CD4-positive, alpha-beta T cell (primary cell): ENCODE measurements at regions not wholly inside any gene's neighbourhood (a gene's known extent, or its start where the extent isn't known, plus 50 kb on each side); places are given as distances from the start of the nearest gene placed in this dataset.
A peak's percentile ranks its signal among the peaks of the same experiment; 100 is the strongest.

Experiments
- ATAC-seq: fragments of 200-7000 bp; cut with Tn5 transposase; one replicate; pipeline ENCODE4 v1.10.0; 2022; ENCODE audit warnings: mild to moderate bottlenecking; ENCODE audit not compliant: poor library complexity
- CTCF ChIA-PET: fragments of 350-600 bp; sonication (Branson Sonifier 250); formaldehyde crosslinking; loops from one replicate; lab custom pipeline; 2021; ENCODE audit warnings: antibody characterized with exemption, inconsistent platforms; lab: Charles Lee
- POLR2A ChIA-PET: fragments of 350-600 bp; sonication (Branson Sonifier 250); formaldehyde crosslinking; loops from one replicate; lab custom pipeline; 2021; ENCODE audit warnings: antibody characterized with exemption, inconsistent platforms; lab: Charles Lee
- DNase-seq, 14 experiments: peaks; one replicate each; pipeline ENCODE4 v3.0.0-alpha.2; 2013 to 2020; ENCODE audit warnings: mixed read lengths in 2 of 14
- H3K27ac ChIP-seq, 2 donors: one replicate each; pipeline versions ENCODE4 v1.5.1 to v1.7.0; 2013; ENCODE audit warnings: low read length in 2 of 2, low read depth in 1 of 2, mild to moderate bottlenecking in 1 of 2
- H3K27me3 ChIP-seq, 2 experiments: 1 replicate in 1 of 2; 2 replicates in 1 of 2; pipeline versions ENCODE4 v1.6.1 to v1.7.0; 2013; ENCODE audit warnings: low read length in 2 of 2, control low read depth in 1 of 2, mild to moderate bottlenecking in 1 of 2, moderate library complexity in 1 of 2; ENCODE audit not compliant: insufficient read depth in 2 of 2, control insufficient read depth in 1 of 2
- H3K36me3 ChIP-seq: one replicate; pipeline ENCODE4 v1.6.1; 2013; ENCODE audit warnings: low read length, control low read depth; ENCODE audit not compliant: insufficient read depth
- H3K4me1 ChIP-seq: one replicate; pipeline ENCODE4 v1.6.1; 2013; ENCODE audit warnings: low read length, control low read depth; ENCODE audit not compliant: insufficient read depth
- H3K4me3 ChIP-seq: one replicate; pipeline ENCODE4 v1.5.1; 2013; ENCODE audit warnings: mild to moderate bottlenecking, low read length, moderate library complexity
- H3K9me3 ChIP-seq, 2 experiments: 1 replicate in 1 of 2; 2 replicates in 1 of 2; pipeline versions ENCODE4 v1.6.1 to v1.7.0; 2013; ENCODE audit warnings: low read length in 2 of 2, mild to moderate bottlenecking in 2 of 2, control low read depth in 1 of 2, moderate library complexity in 1 of 2; ENCODE audit not compliant: control insufficient read depth in 1 of 2, insufficient read depth in 1 of 2
- H3K27ac Mint-ChIP-seq: one replicate; pipeline ENCODE4 v1.8.0; 2020; ENCODE audit warnings: mixed read lengths
- H3K27me3 Mint-ChIP-seq: one replicate; pipeline ENCODE4 v1.8.0; 2021; ENCODE audit warnings: mixed read lengths
- H3K36me3 Mint-ChIP-seq: one replicate; pipeline ENCODE4 v1.8.0; 2021; ENCODE audit warnings: low read depth, mixed read lengths
- H3K4me1 Mint-ChIP-seq: one replicate; pipeline ENCODE4 v1.8.0; 2021; ENCODE audit warnings: low read depth, mixed read lengths
- H3K4me3 Mint-ChIP-seq: one replicate; pipeline ENCODE4 v1.8.0; 2020; ENCODE audit warnings: mild to moderate bottlenecking, mixed read lengths
- H3K9me3 Mint-ChIP-seq: one replicate; pipeline ENCODE4 v1.8.0; 2020; ENCODE audit warnings: mixed read lengths
- intact Hi-C, 2 experiments: fragments of 100-400 bp; cut with DNase I in 1 of 2; cut with micrococcal nuclease in 1 of 2; formaldehyde crosslinking; loops; one replicate each; pipeline versions ENCODE4 v1.15.1 to v1.9.0; 2023 to 2025; cut with DNase I, micrococcal nuclease
- TF ChIP-seq, protein P1 (sequence below): fragments of 200-600 bp; IDR thresholded peaks from one replicate; pipeline ENCODE4 v1.8.0; 2022; ENCODE audit warnings: antibody characterized with exemption, mild to moderate bottlenecking

DNA sequence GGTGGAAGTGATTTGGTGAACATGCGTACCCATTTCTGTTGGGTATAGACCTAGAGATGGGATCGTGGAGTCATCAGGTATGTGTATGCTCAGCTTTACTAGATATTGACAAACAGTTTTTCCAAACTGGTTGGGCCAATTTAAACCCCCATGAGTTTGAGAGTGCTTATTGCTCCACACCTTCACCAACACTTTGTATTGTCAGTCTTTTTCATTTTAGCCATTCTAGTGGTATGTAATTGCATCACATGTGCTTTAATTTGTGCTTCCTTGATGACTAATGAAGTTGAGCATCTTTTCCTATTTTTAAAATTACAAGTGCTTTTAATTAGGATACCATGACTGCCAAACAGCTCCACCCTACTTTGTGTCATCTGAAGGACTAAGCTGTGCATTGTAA, 158.9 kb upstream of the AKIRIN2 start:
- ATAC-seq: no peak
- Mint-ChIP-seq H3K9me3 (no peaks in the 10 kb centered on the region), H3K4me1 (no peaks in the 10 kb centered on the region), H3K27me3 (no peaks in the 10 kb centered on the region), H3K36me3 (no peaks in the 10 kb centered on the region), H3K4me3 (no peak overlapping the region), H3K27ac (no peak overlapping the region)
- H3K36me3 ChIP-seq: no peaks in the 10 kb centered on the region
- DNase-seq: no peak
- peaks cover 2 to 3% of the 10 kb centered on the region in 2 experiments for H3K27me3 ChIP-seq
- peaks cover 0 to 3% of the 10 kb centered on the region in 2 experiments for H3K9me3 ChIP-seq
- intact Hi-C loops: no loop called here
- POLR2A ChIA-PET: no interaction called here
- no peaks in the 10 kb centered on the region for H3K4me1 ChIP-seq
- CTCF ChIA-PET: no interaction called here
- TF ChIP-seq, protein P1, sequence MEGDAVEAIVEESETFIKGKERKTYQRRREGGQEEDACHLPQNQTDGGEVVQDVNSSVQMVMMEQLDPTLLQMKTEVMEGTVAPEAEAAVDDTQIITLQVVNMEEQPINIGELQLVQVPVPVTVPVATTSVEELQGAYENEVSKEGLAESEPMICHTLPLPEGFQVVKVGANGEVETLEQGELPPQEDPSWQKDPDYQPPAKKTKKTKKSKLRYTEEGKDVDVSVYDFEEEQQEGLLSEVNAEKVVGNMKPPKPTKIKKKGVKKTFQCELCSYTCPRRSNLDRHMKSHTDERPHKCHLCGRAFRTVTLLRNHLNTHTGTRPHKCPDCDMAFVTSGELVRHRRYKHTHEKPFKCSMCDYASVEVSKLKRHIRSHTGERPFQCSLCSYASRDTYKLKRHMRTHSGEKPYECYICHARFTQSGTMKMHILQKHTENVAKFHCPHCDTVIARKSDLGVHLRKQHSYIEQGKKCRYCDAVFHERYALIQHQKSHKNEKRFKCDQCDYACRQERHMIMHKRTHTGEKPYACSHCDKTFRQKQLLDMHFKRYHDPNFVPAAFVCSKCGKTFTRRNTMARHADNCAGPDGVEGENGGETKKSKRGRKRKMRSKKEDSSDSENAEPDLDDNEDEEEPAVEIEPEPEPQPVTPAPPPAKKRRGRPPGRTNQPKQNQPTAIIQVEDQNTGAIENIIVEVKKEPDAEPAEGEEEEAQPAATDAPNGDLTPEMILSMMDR: no peak
- H3K4me3 ChIP-seq: no peak overlapping the region
- no peak overlapping the region for H3K27ac ChIP-seq

DNA sequence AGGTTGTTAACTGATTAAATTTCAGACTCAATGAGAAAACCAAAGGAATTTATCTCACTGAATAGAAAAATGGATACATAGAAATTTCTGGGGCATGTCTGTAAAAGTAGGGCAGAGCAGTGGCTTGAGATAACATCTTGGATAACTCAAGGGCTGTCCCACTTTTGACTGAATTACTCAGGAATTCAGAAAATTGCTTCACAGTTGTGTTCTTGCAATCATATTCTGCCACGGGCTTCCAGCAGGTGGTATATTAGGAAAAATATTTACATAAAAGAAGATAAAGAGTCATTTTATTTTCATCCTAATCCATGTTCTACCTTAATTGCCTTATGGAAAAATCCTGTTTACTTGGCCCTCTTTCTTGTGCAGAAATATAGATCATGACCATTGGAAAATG, 156.4 kb upstream of the AKIRIN2 start:
- no peak overlapping the region for H3K4me3 Mint-ChIP-seq
- TF ChIP-seq, protein P1: no peak
- ChIA-PET POLR2A (no interaction called here), CTCF (no interaction called here)
- no peaks in the 10 kb centered on the region for H3K9me3 Mint-ChIP-seq
- no peaks in the 10 kb centered on the region for H3K4me1 Mint-ChIP-seq
- no peak overlapping the region for H3K27ac Mint-ChIP-seq
- intact Hi-C loops: no loop called here
- H3K27ac ChIP-seq: no peak overlapping the region
- no peak for DNase-seq
- H3K27me3 ChIP-seq: peaks cover 0 to 2% of the 10 kb centered on the region in 2 experiments
- H3K4me3 ChIP-seq: no peak overlapping the region
- no peaks in the 10 kb centered on the region for H3K4me1 ChIP-seq
- ATAC-seq: no peak
- no peaks in the 10 kb centered on the region for H3K36me3 Mint-ChIP-seq
- peaks cover 0 to 3% of the 10 kb centered on the region in 2 experiments for H3K9me3 ChIP-seq
- no peaks in the 10 kb centered on the region for H3K27me3 Mint-ChIP-seq
- no peaks in the 10 kb centered on the region for H3K36me3 ChIP-seq

DNA sequence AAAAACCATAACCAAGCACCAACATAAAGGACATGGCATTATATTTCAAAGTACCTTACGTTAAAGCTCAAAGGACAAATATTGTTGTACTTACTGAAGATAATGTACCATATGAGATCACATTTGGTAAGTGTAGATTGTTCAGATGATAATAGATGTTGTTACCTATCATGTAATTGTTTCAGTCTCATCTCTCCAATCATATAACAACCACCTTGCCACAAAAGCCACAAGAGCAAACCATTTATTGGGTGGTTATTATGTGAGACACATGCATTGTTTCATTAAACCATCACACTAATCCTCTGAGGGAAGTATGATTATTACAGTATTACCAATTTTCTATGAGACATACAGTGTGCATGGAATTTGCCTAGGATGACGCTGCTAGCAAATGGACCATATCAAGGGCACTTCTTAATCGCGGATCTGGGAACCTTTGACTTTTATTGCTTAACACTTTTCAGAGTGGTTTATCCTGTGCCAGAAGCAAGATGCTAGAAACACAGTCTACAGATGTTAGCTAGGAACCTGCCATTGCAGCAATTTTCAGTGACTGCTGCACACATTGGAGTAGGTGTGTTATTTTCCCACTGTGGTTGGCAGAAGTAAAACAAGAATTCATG, 149.8 kb upstream of the AKIRIN2 start:
- Mint-ChIP-seq H3K9me3 (no peaks in the 10 kb centered on the region), H3K27me3 (peaks cover 7% of the 10 kb centered on the region), H3K4me1 (no peaks in the 10 kb centered on the region), H3K27ac (no peak overlapping the region), H3K36me3 (no peaks in the 10 kb centered on the region), H3K4me3 (no peak overlapping the region)
- TF ChIP-seq, protein P1: no peak
- ATAC-seq: no peak
- intact Hi-C loops: no loop called here
- DNase-seq: peak in 1 of 14 experiments; percentile 25
- H3K4me3 ChIP-seq: no peak overlapping the region
- H3K27me3 ChIP-seq: no peaks in the 10 kb centered on the region
- H3K9me3 ChIP-seq: no peaks in the 10 kb centered on the region
- no peaks in the 10 kb centered on the region for H3K36me3 ChIP-seq
- ChIA-PET POLR2A (no interaction called here), CTCF (no interaction called here)
- no peak overlapping the region for H3K27ac ChIP-seq
- H3K4me1 ChIP-seq: no peaks in the 10 kb centered on the region
